WTC11 (cell line): ENCODE measurements at regions not wholly inside any gene's neighbourhood (a gene's known extent, or its start where the extent isn't known, plus 50 kb on each side); places are given as distances from the start of the nearest gene placed in this dataset.
A peak's percentile ranks its signal among the peaks of the same experiment; 100 is the strongest.

Experiments used
- ATAC-seq: fragments of 200-7000 bp; cut with Tn5 transposase; 2 replicates; pipeline ENCODE4 v1.10.0; 2021; ENCODE audit warnings: mild to moderate bottlenecking, moderate library complexity
- CTCF ChIA-PET: fragments of 300-600 bp; sonication (Branson Sonifier 250); formaldehyde crosslinking; loops from one replicate; lab custom pipeline; 2021; ENCODE audit warnings: antibody characterized with exemption; lab: Charles Lee
- POLR2A ChIA-PET: fragments of 350-600 bp; sonication (Branson Sonifier 250); formaldehyde crosslinking; loops from one replicate; lab custom pipeline; 2021; ENCODE audit warnings: antibody characterized with exemption; lab: Charles Lee
- DNase-seq: peaks from one replicate; pipeline ENCODE4 v3.0.0; 2021; ENCODE audit warnings: low spot score
- H3K27ac Mint-ChIP-seq: 2 replicates; pipeline ENCODE4 v1.8.0; 2021; ENCODE audit warnings: mixed read lengths
- H3K27me3 Mint-ChIP-seq: 2 replicates; pipeline ENCODE4 v1.8.0; 2021; ENCODE audit warnings: low read depth, mild to moderate bottlenecking, moderate library complexity, mixed read lengths
- H3K36me3 Mint-ChIP-seq: 2 replicates; pipeline ENCODE4 v1.8.0; 2021; ENCODE audit warnings: mixed read lengths
- H3K4me1 Mint-ChIP-seq: 2 replicates; pipeline ENCODE4 v1.8.0; 2022; ENCODE audit warnings: mixed read lengths
- H3K4me3 Mint-ChIP-seq: 2 replicates; pipeline ENCODE4 v1.8.0; 2021; ENCODE audit warnings: mild to moderate bottlenecking, moderate library complexity, mixed read lengths
- H3K9me3 Mint-ChIP-seq: 2 replicates; pipeline ENCODE4 v1.8.0; 2021; ENCODE audit warnings: mixed read lengths
- ARID4B ChIP-seq: sonication (generic); formaldehyde crosslinking; IDR thresholded peaks from 2 replicates; pipeline ENCODE4 v1.8.0; 2023; ENCODE audit warnings: missing genetic modification reagents, mild to moderate bottlenecking, borderline replicate concordance
- CTCF ChIP-seq: fragments of 200-600 bp; IDR thresholded peaks from 2 replicates; pipeline ENCODE4 v1.8.0; 2022; ENCODE audit warnings: antibody characterized with exemption
- ELF4 ChIP-seq: sonication (generic); formaldehyde crosslinking; IDR thresholded peaks from 2 replicates; pipeline ENCODE4 v1.8.1; 2022; ENCODE audit warnings: low read depth, mild to moderate bottlenecking, moderate library complexity, missing genetic modification reagents
- EMX1 ChIP-seq: fragments of 250-450 bp; sonication (Bioruptor Pico); IDR thresholded peaks from 2 replicates; pipeline ENCODE4 v1.8.0; 2021; ENCODE audit warnings: mild to moderate bottlenecking
- HMGA2 ChIP-seq: fragments of 250-450 bp; sonication (Bioruptor Pico); IDR thresholded peaks from 2 replicates; pipeline ENCODE4 v1.4.0; 2021; ENCODE audit warnings: mild to moderate bottlenecking, moderate library complexity
- MXD4 ChIP-seq: fragments of 250-450 bp; sonication (Bioruptor Pico); IDR thresholded peaks from 2 replicates; pipeline ENCODE4 v1.8.0; 2021; ENCODE audit warnings: mild to moderate bottlenecking, moderate library complexity, borderline replicate concordance
- NR1H2 ChIP-seq: sonication (generic); formaldehyde crosslinking; IDR thresholded peaks from 2 replicates; pipeline ENCODE4 v1.9.0; 2021; ENCODE audit warnings: mild to moderate bottlenecking, moderate library complexity, missing genetic modification reagents
- PRDM15 ChIP-seq: sonication (generic); formaldehyde crosslinking; IDR thresholded peaks from 2 replicates; pipeline ENCODE4 v1.8.0; 2022; ENCODE audit warnings: missing genetic modification reagents
- RORB ChIP-seq: fragments of 250-450 bp; sonication (Bioruptor Pico); IDR thresholded peaks from 2 replicates; pipeline ENCODE4 v1.9.0; 2021; ENCODE audit warnings: mild to moderate bottlenecking
- ZBTB21 ChIP-seq: sonication (generic); formaldehyde crosslinking; IDR thresholded peaks from 2 replicates; pipeline ENCODE4 v1.8.1; 2023; ENCODE audit warnings: mild to moderate bottlenecking, missing genetic modification reagents, borderline replicate concordance
- ZSCAN18 ChIP-seq: fragments of 250-450 bp; sonication (Bioruptor Pico); IDR thresholded peaks from 2 replicates; pipeline ENCODE4 v2.1.2; 2022; ENCODE audit warnings: mild to moderate bottlenecking, moderate library complexity

GRCh38 chr10:71031603-71032002 lies 143.2 kb upstream of the PCBD1 start (continued):
- TF ChIP-seq ARID4B (CRISPR knock-in tag) (no peak), HMGA2 (CRISPR knock-in tag) (no peak), ELF4 (CRISPR knock-in tag) (no peak), PRDM15 (CRISPR knock-in tag) (no peak), ZBTB21 (CRISPR knock-in tag) (no peak)

GRCh38 chr10:71032887-71033286 lies 144.5 kb upstream of the PCBD1 start:
- TF ChIP-seq RORB (CRISPR knock-in tag), result no peak
- TF ChIP-seq NR1H2 (CRISPR knock-in tag), result no peak
- no peak overlapping the region for H3K4me3 Mint-ChIP-seq
- ChIA-PET POLR2A (no interaction called here), CTCF (interaction anchor here (0.6 to 2.0 kb wide), 13 partner anchors 10 to 108 kb away, joined by 3 to 9 read pairs (median 4); no protein-coding TSS in a partner anchor)
- H3K27ac Mint-ChIP-seq, result no peak overlapping the region
- H3K27me3 Mint-ChIP-seq, result no peaks in the 10 kb centered on the region
- DNase-seq, result no peak
- no peaks in the 10 kb centered on the region for H3K9me3 Mint-ChIP-seq
- ATAC-seq, result no peak
- H3K4me1 Mint-ChIP-seq, result no peaks in the 10 kb centered on the region
- H3K36me3 Mint-ChIP-seq, result no peaks in the 10 kb centered on the region

DNA sequence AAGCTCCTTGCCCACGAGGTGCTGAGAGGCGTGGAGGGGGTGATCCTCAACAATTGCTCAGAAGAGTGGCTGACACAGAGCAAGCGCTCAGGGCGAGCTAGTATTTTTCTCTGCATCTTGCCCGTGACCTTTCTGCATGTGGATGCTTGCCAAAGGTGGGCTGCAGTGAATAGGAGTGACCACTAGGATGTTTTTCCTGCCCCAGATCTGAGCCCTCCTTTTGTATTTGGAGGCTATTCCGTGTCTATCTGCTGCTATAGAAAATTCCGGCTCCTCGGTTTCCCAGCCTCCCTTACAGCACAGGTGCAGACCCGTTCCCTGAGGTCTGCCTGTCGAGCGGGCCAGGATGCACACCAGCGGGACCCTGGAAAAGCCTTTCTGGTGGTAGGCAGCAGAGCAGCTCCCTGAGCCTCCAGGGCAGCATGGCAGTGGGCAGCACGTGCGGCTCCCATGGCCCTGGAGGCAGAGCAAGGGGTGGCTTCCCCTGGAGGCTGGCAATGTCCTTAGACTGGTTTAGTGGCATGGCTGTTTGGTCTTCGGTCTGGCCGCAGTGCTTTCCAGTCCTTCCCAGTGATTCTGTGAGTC lies 145.1 kb upstream of the PCBD1 start:
- ATAC-seq, result peak; percentile 68
- Mint-ChIP-seq H3K36me3 (no peaks in the 10 kb centered on the region), H3K4me1 (no peaks in the 10 kb centered on the region), H3K9me3 (no peaks in the 10 kb centered on the region), H3K27me3 (no peaks in the 10 kb centered on the region), H3K4me3 (no peak overlapping the region), H3K27ac (no peak overlapping the region)
- ChIA-PET POLR2A (no interaction called here), CTCF (interaction anchor here (0.6 to 2.0 kb wide), 14 partner anchors 8 to 108 kb away, joined by 3 to 9 read pairs (median 4); no protein-coding TSS in a partner anchor)
- DNase-seq, result no peak
- TF ChIP-seq CTCF (peak; percentile 36), ZSCAN18 (CRISPR knock-in tag) (no peak), MXD4 (CRISPR knock-in tag) (no peak), EMX1 (CRISPR knock-in tag) (no peak)
